Urinary bladder (tissue), 3 donors: ENCODE measurements at regions not wholly inside any gene's neighbourhood (a gene's known extent, or its start where the extent isn't known, plus 50 kb on each side); places are given as distances from the start of the nearest gene placed in this dataset.

Experiments
- DNase-seq: peaks from one replicate; pipeline ENCODE4 v3.0.0-alpha.2; 2015; ENCODE audit errors: extremely low spot score
- H3K27ac ChIP-seq: one replicate; pipeline ENCODE4 v1.5.1; 2013; ENCODE audit warnings: low read depth, mild to moderate bottlenecking, moderate library complexity
- H3K36me3 ChIP-seq: one replicate; pipeline ENCODE4 v1.6.1; 2013; ENCODE audit warnings: mild to moderate bottlenecking, moderate library complexity; ENCODE audit not compliant: insufficient read depth
- H3K4me1 ChIP-seq: one replicate; pipeline ENCODE4 v1.6.1; 2013; ENCODE audit warnings: mild to moderate bottlenecking, moderate library complexity; ENCODE audit not compliant: insufficient read depth
- H3K4me3 ChIP-seq: one replicate; pipeline ENCODE4 v1.5.1; 2013; ENCODE audit warnings: low read depth, low read length
- WGBS: extraction: QIAGEN DNeasy Blood & Tissue Kit; methylation state at CpG from one replicate; pipeline ENCODE4 v1.1.7; 2013; 5-methylcytosine and 5-hydroxymethylcytosine counted together
- donor health status: healthy with polysubstance abuse.
- donor health status: healthy.

- no peak overlapping the region for H3K4me3 ChIP-seq
- no peak overlapping the region for H3K27ac ChIP-seq
- 93% methylated on average over 31 of the region's 31 CpGs for WGBS
- DNase-seq, result no peak
- H3K36me3 ChIP-seq, result no peaks in the 10 kb centered on the region
- H3K4me1 ChIP-seq, result no peaks in the 10 kb centered on the region
These were observed 183.3 kb upstream of the HDAC4 start for GRCh38 chr2:239583879-239584859.

GRCh38 chr2:239583171-239583878 lies 182.5 kb upstream of the HDAC4 start:
- Histone ChIP-seq H3K36me3 (no peaks in the 10 kb centered on the region), H3K4me3 (no peak overlapping the region), H3K27ac (no peak overlapping the region), H3K4me1 (no peaks in the 10 kb centered on the region)
- WGBS, result 97% methylated on average over 21 of the region's 21 CpGs
- DNase-seq, result no peak

GRCh38 chr2:239582476-239582875 lies 181.7 kb upstream of the HDAC4 start:
- DNase-seq, result no peak
- H3K27ac ChIP-seq, result no peak overlapping the region
- 77% methylated on average over 6 of the region's 6 CpGs for WGBS

GRCh38 chr2:239581352-239581901 lies 180.6 kb upstream of the HDAC4 start:
- H3K4me1 ChIP-seq, result no peaks in the 10 kb centered on the region

More at GRCh38 chr2:239582476-239582875, 181.7 kb upstream of the HDAC4 start:
- Histone ChIP-seq H3K36me3 (no peaks in the 10 kb centered on the region), H3K4me3 (no peak overlapping the region), H3K4me1 (no peaks in the 10 kb centered on the region)

GRCh38 chr2:239580199-239580527 lies 179.3 kb upstream of the HDAC4 start:
- H3K36me3 ChIP-seq, result no peaks in the 10 kb centered on the region
- no peak overlapping the region for H3K27ac ChIP-seq
- no peak overlapping the region for H3K4me3 ChIP-seq
- H3K4me1 ChIP-seq, result no peaks in the 10 kb centered on the region
- 59% methylated on average over 3 of the region's 3 CpGs for WGBS
- DNase-seq, result no peak

More at GRCh38 chr2:239581352-239581901, 180.6 kb upstream of the HDAC4 start:
- WGBS, result 92% methylated on average over 21 of the region's 21 CpGs
- no peaks in the 10 kb centered on the region for H3K36me3 ChIP-seq
- no peak for DNase-seq
- H3K27ac ChIP-seq, result no peak overlapping the region
- H3K4me3 ChIP-seq, result no peak overlapping the region

- WGBS, result 94% methylated on average over 7 of the region's 7 CpGs
- no peak for DNase-seq
These were observed 178.8 kb upstream of the HDAC4 start for GRCh38 chr2:239579524-239580198.

GRCh38 chr2:239579081-239579480 lies 178.3 kb upstream of the HDAC4 start:
- no peak for DNase-seq
- 96% methylated on average over 12 of the region's 12 CpGs for WGBS
- no peak overlapping the region for H3K4me3 ChIP-seq
- H3K36me3 ChIP-seq, result no peaks in the 10 kb centered on the region
- no peaks in the 10 kb centered on the region for H3K4me1 ChIP-seq
- no peak overlapping the region for H3K27ac ChIP-seq

More at GRCh38 chr2:239579524-239580198, 178.8 kb upstream of the HDAC4 start:
- Histone ChIP-seq H3K4me3 (no peak overlapping the region), H3K36me3 (no peaks in the 10 kb centered on the region), H3K27ac (no peak overlapping the region), H3K4me1 (no peaks in the 10 kb centered on the region)

GRCh38 chr2:239578381-239578780 lies 177.6 kb upstream of the HDAC4 start:
- no peak for DNase-seq
- no peak overlapping the region for H3K4me3 ChIP-seq
- 95% methylated on average over 12 of the region's 12 CpGs for WGBS
- H3K36me3 ChIP-seq, result no peaks in the 10 kb centered on the region
- H3K27ac ChIP-seq, result no peak overlapping the region
- H3K4me1 ChIP-seq, result no peaks in the 10 kb centered on the region

- Histone ChIP-seq H3K4me3 (no peak overlapping the region), H3K27ac (no peak overlapping the region), H3K36me3 (no peaks in the 10 kb centered on the region), H3K4me1 (no peaks in the 10 kb centered on the region)
- WGBS, result 92% methylated on average over 12 of the region's 12 CpGs
- no peak for DNase-seq
These were observed 177.1 kb upstream of the HDAC4 start for GRCh38 chr2:239577935-239578334.

- Histone ChIP-seq H3K36me3 (no peaks in the 10 kb centered on the region), H3K27ac (no peak overlapping the region), H3K4me3 (no peak overlapping the region), H3K4me1 (no peaks in the 10 kb centered on the region)
- WGBS, result 78% methylated on average over 17 of the region's 17 CpGs
- DNase-seq, result no peak
These were observed 176.2 kb upstream of the HDAC4 start for GRCh38 chr2:239576784-239577685.

GRCh38 chr2:239575931-239576445 lies 175.2 kb upstream of the HDAC4 start:
- 97% methylated on average over 8 of the region's 8 CpGs for WGBS
- Histone ChIP-seq H3K4me3 (no peak overlapping the region), H3K4me1 (no peaks in the 10 kb centered on the region), H3K27ac (no peak overlapping the region), H3K36me3 (no peaks in the 10 kb centered on the region)
- no peak for DNase-seq

- no peak overlapping the region for H3K4me3 ChIP-seq
- DNase-seq, result no peak
- no peaks in the 10 kb centered on the region for H3K4me1 ChIP-seq
- no peak overlapping the region for H3K27ac ChIP-seq
- no peaks in the 10 kb centered on the region for H3K36me3 ChIP-seq
- 43% methylated on average over 13 of the region's 13 CpGs for WGBS
These were observed 173.8 kb upstream of the HDAC4 start for GRCh38 chr2:239574434-239575156.
